Cerebellar cortex (tissue), 1 donor: ENCODE measurements at regions not wholly inside any gene's neighbourhood (a gene's known extent, or its start where the extent isn't known, plus 50 kb on each side); places are given as distances from the start of the nearest gene placed in this dataset.

Experiments used
- DNase-seq: peaks from one replicate; pipeline ENCODE4 v3.0.0-alpha.2; 2015; ENCODE audit warnings: low spot score

GRCh38 chr5:167898361-167899042 is 392.9 kb upstream of the WWC1 start:
- DNase-seq: no peak

GRCh38 chr5:167899490-167900070 is 391.9 kb upstream of the WWC1 start:
- DNase-seq: no peak

GRCh38 chr5:167900340-167900935 is 391.0 kb upstream of the WWC1 start:
- DNase-seq: no peak

- no peak for DNase-seq
These were observed 389.1 kb upstream of the WWC1 start for GRCh38 chr5:167902298-167902697.

- DNase-seq: no peak
These were observed 388.2 kb upstream of the WWC1 start for GRCh38 chr5:167903243-167903642.

- DNase-seq: no peak
These were observed 387.8 kb upstream of the WWC1 start for GRCh38 chr5:167903659-167904058.

GRCh38 chr5:167905919-167906853 is 385.3 kb upstream of the WWC1 start:
- DNase-seq: peak; percentile 21

GRCh38 chr5:167908606-167909005 is 382.8 kb upstream of the WWC1 start:
- no peak for DNase-seq

- no peak for DNase-seq
These were observed 378.3 kb upstream of the WWC1 start for GRCh38 chr5:167912941-167913665.

GRCh38 chr5:167915237-167915636 is 376.2 kb upstream of the WWC1 start:
- DNase-seq: no peak

GRCh38 chr5:167916261-167916691 is 375.2 kb upstream of the WWC1 start:
- no peak for DNase-seq

GRCh38 chr5:167916706-167917105 is 374.7 kb upstream of the WWC1 start:
- no peak for DNase-seq

- DNase-seq: peak; percentile 9
These were observed 373.1 kb upstream of the WWC1 start for GRCh38 chr5:167918184-167918812.

- DNase-seq: no peak
These were observed 372.5 kb upstream of the WWC1 start for GRCh38 chr5:167918813-167919483.

- no peak for DNase-seq
These were observed 370.9 kb upstream of the WWC1 start for GRCh38 chr5:167920589-167920988.

- DNase-seq: no peak
These were observed 369.6 kb upstream of the WWC1 start for GRCh38 chr5:167921796-167922195.

- DNase-seq: no peak
These were observed 368.0 kb upstream of the WWC1 start for GRCh38 chr5:167923396-167923795.

GRCh38 chr5:167929841-167930240 is 361.6 kb upstream of the WWC1 start:
- DNase-seq: no peak

- peak; percentile 88 for DNase-seq
These were observed 356.9 kb upstream of the WWC1 start for GRCh38 chr5:167934551-167934971.

- no peak for DNase-seq
These were observed 355.4 kb upstream of the WWC1 start for GRCh38 chr5:167936022-167936421.
